ENCODE measurements at regions not wholly inside any gene's neighbourhood (a gene's known extent, or its start where the extent isn't known, plus 50 kb on each side); places are given as distances from the start of the nearest gene placed in this dataset.

DNA sequence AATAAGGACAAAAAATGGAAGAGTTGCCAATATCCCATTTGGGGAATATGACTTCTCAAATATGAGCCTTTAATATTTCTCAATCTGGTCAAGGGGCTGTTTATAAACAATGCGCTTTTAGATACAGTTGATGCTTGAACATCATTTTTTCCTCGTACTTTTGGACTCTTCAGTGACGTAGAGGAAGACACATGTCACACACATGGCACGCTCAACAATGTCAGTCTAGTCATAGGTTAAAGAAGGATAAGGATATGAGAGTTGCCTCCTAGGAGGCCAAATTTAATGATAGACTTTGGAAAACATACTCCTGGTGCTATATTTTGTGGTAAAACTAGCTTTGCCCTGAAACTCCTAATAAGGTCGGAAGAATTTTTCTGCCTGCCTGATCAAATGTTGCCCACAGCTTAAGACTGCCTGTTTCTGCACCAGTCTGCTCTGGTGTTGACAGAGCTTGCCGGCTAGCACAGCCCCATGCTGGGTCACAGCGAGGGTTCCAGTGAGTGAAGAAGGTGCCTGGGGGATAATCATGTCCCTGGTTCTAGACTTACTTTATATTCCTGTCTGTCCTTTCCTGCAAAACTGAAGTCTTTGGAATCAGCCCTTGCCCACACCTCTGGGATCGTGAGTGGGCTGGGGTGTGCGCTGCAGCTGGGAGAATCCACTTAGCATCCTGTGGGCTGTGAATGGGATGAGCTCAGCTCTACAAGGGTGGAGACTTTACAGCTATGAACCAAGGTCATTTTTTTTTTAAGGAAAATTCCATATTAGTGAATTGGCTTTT is 230.8 kb upstream of the IRX4 start:
- no peak for TF ChIP-seq CTCF (IDR thresholded peaks at IDR 0.05 in 8 of 11, conservative IDR thresholded peaks at IDR 0.05 in 3 of 11)
- TF ChIP-seq POLR2A (IDR thresholded peaks at IDR 0.05) = no peak
- no peak for TF ChIP-seq POLR2AphosphoS5 (IDR thresholded peaks at IDR 0.05)

Data from spleen (tissue), 7 donors.